ENCODE measurements at regions not wholly inside any gene's neighbourhood (a gene's known extent, or its start where the extent isn't known, plus 50 kb on each side); places are given as distances from the start of the nearest gene placed in this dataset.

DNA sequence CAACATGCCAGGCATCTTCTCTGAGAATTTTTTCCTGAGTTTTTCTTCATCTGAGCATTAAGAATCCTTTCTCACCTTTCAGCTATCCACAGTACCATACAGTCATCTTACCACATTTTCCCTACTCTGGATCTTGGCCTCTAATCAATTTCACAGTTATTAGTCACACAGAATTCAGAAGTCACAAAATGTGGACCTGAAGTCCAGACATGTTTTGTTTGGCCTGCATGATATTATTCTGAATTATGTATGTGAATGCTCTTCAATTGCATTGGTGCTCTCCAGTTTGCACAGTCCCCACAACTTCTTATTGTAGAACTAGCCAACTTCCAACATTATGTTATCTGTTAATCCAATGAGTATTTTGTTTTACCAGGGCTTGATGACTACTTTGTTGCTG is 102.3 kb upstream of the GRIA3 start:
- H3K36me3 ChIP-seq = no peaks in the 10 kb centered on the region

DNA sequence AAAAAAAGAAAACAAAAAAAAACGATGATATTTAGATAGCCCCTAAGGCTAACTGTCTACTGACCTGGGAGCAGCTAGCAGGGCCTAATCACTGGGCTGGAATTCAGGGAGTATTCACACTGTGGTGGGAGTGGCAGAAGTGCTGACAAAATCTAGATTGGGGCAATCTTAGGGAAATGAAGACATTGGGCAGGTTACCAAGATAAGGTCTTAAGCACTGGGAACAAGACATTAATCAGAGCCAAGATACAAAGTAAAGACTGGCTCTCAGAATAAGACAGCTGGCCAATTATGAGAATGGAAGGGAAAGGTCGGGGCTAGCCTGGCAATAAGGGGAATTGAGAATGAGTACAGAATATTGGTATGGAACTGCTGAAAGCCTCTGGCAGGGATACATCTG is 100.2 kb upstream of the GRIA3 start:
- H3K9me3 ChIP-seq = no peaks in the 10 kb centered on the region
- DNase-seq (ENCODE audit: low spot score in 2 of 2) = no peak
- no peak overlapping the region for H3K4me3 ChIP-seq
- H3K4me1 ChIP-seq = no peaks in the 10 kb centered on the region
- H3K27ac ChIP-seq = no peak overlapping the region
- TF ChIP-seq POLR2A (IDR thresholded peaks at IDR 0.05) (no peak), CTCF (IDR thresholded peaks at IDR 0.05) (no peak), EP300 (IDR thresholded peaks at IDR 0.05) (no peak)
- H3K36me3 ChIP-seq = no peaks in the 10 kb centered on the region
- H3K27me3 ChIP-seq = no peaks in the 10 kb centered on the region
- WGBS, 2 donors = 29 to 32% methylated on average over 2 of the region's 2 CpGs

More for the DNA sequence above, 102.3 kb upstream of the GRIA3 start:
- TF ChIP-seq EP300 (IDR thresholded peaks at IDR 0.05) (no peak), CTCF (IDR thresholded peaks at IDR 0.05) (no peak), POLR2A (IDR thresholded peaks at IDR 0.05) (no peak)
- Histone ChIP-seq H3K4me1 (no peaks in the 10 kb centered on the region), H3K9me3 (no peaks in the 10 kb centered on the region), H3K27ac (no peak overlapping the region), H3K4me3 (no peak overlapping the region), H3K27me3 (no peaks in the 10 kb centered on the region)
- DNase-seq (ENCODE audit: low spot score in 2 of 2) = no peak

- no peak for TF ChIP-seq CTCF (IDR thresholded peaks at IDR 0.05)
- no peak for TF ChIP-seq EP300 (IDR thresholded peaks at IDR 0.05)
- TF ChIP-seq POLR2A (IDR thresholded peaks at IDR 0.05) = no peak
- no peak for DNase-seq (ENCODE audit: low spot score in 2 of 2)
- Histone ChIP-seq H3K4me1 (no peaks in the 10 kb centered on the region), H3K4me3 (no peak overlapping the region), H3K36me3 (no peaks in the 10 kb centered on the region), H3K9me3 (no peaks in the 10 kb centered on the region), H3K27ac (no peak overlapping the region), H3K27me3 (no peaks in the 10 kb centered on the region)
- 70 to 80% methylated on average over 2 of the region's 2 CpGs for WGBS, 2 donors
Measured at GRCh38 chrX:123084797-123085196, 99.3 kb upstream of the GRIA3 start.

DNA sequence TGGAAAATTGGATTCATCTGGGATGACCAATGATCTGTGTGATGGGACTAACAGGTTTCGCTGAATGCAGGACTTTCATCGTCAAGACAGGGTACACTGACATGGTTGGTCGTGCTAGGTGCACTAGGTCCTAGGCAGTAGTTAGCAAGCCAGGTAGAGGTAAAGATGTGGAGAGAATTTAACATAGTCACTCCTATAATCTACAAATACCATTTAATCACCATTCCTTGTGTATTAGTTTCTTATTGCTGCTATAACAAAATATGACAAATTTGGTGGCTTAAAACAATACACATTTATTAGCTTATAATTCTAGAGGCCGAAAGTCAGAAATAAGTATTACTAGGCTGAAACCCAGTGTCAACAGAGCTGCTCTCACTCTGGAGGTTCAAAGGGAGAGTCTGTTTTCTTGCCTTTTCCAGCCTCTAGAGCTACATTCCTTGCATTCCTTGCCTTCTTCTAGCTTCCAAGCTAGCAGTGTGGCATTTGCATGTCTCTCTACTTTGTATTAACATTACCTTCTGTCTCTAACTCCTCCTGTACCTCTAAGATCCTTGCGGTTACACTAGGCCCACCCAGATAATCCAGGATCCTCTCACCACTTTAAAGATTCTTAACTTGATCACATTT is 98.7 kb upstream of the GRIA3 start:
- H3K9me3 ChIP-seq = no peaks in the 10 kb centered on the region
- no peak overlapping the region for H3K27ac ChIP-seq
- no peaks in the 10 kb centered on the region for H3K27me3 ChIP-seq
- no peak for TF ChIP-seq CTCF (IDR thresholded peaks at IDR 0.05)
- TF ChIP-seq POLR2A (IDR thresholded peaks at IDR 0.05) = no peak
- no peak for TF ChIP-seq EP300 (IDR thresholded peaks at IDR 0.05)
- H3K4me3 ChIP-seq = no peak overlapping the region
- H3K4me1 ChIP-seq = no peaks in the 10 kb centered on the region
- WGBS, 2 donors = 71 to 82% methylated on average over 5 of the region's 5 CpGs
- H3K36me3 ChIP-seq = no peaks in the 10 kb centered on the region
- no peak for DNase-seq (ENCODE audit: low spot score in 2 of 2)

GRCh38 chrX:123086768-123087167 is 97.3 kb upstream of the GRIA3 start:
- H3K4me1 ChIP-seq = no peaks in the 10 kb centered on the region
- no peak overlapping the region for H3K27ac ChIP-seq
- H3K27me3 ChIP-seq = no peaks in the 10 kb centered on the region
- no peak overlapping the region for H3K4me3 ChIP-seq
- DNase-seq (ENCODE audit: low spot score in 2 of 2) = no peak
- H3K36me3 ChIP-seq = no peaks in the 10 kb centered on the region
- H3K9me3 ChIP-seq = no peaks in the 10 kb centered on the region
- 58 to 69% methylated on average over 1 to 2 of the region's 2 CpGs for WGBS, 2 donors
- TF ChIP-seq CTCF (IDR thresholded peaks at IDR 0.05) (no peak), POLR2A (IDR thresholded peaks at IDR 0.05) (no peak), EP300 (IDR thresholded peaks at IDR 0.05) (no peak)
